CD4-positive, alpha-beta T cell treated with Interferon alpha-2 for 1 hour (primary cell): ENCODE measurements at regions not wholly inside any gene's neighbourhood (a gene's known extent, or its start where the extent isn't known, plus 50 kb on each side); places are given as distances from the start of the nearest gene placed in this dataset.

ENCODE experiments used
- DNase-seq, 2 donors: peaks; one replicate each; pipeline ENCODE4 v3.0.0-alpha.2; 2020 to 2022

DNA sequence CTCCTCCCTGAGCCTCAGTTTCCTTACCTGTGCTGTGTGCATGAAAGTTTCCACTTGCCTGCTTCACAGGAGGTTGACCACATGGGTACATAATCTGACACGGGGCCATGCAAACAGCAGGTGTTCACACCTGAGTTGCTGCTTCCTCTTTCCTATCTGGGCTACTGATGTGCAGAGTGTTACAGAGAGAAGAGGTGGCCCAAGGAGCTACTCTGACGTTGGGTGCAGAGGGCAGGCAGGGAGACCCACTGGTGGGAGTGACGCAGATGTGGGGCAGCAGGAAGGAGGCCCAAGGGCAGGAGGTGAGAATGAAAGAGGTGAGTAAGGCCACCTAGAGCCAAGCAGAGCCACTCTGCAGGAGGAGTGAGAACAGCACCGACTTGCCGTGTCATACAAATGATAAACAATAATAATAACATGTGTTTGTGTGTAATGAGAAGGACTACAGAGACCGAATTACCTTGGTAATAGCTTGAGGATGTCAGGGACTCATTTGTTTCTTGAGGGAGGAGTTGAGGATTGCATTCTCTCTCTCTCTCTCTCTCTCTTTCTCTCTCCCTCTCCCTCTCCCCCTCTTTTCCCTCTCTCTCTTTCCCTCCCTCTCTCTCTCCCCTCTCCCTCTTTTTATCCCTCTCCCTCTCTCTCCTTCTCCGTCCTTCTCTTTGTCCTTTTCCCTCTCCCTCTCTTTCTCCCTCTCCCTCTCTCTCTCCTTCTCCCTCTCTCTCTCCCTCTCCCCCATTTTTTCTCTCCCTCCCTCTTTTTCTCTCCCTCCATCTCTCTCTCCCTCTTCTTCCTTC is 87.4 kb upstream of the IGSF21 start:
- no peak for DNase-seq

DNA sequence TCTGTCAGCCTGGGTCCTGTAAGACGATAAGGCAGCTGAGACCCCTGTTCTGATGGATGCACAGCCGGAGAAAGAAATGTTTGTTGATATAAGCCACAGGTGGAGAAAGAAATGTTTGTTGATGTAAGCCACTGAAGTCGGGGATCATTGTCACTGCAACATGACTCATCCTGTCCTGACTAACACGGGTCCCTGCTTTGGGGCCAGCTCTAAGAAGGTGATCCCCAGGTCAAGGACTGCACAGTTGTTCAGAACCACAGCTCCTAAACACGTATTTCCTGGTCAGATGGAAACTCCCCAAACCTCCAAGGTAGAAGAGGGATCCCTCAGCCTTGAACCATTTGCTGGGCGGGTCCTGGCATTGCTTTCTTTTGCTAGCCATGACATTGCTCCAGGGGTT is 86.4 kb upstream of the IGSF21 start:
- no peak for DNase-seq

GRCh38 chr1:18032172-18032859 is 75.3 kb upstream of the IGSF21 start:
- DNase-seq = no peak

DNA sequence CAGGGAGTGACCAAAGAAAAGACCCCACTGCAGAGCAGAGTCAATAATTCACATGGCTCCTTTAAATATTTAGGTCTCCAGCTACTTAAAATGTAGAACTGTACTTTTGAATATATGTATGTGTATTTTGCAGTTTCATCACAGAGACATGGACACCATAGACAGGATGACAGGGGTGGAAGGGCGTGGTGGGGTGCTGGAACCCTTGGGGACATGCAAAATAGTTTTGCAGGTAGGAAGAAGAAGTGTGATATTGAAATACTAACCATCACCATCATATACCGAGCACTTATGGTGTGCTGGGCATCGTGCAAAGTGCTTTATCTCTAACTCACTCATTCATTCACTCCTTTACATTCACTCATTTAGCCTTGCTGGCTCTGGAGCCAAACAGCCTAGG is 72.5 kb upstream of the IGSF21 start:
- DNase-seq = no peak

DNA sequence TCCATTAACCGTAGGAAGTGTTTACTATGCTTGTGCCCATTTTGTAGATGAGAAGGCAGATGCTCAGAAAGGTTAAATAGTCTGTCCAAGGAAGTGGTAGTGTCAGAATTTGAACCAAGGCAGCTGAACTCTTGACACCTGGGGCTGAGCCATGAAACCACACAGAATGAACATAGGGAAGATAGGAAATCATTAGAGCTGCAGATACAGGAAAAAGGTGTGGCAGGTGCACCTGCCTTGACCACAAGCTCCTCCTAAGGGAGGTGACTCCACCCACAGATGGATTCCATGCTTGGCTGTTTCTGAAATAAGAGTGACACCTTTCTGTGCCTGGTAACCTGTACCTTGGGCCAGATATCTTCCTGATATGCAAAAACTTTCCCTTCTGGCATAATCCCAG is 69.9 kb upstream of the IGSF21 start:
- DNase-seq = no peak

- DNase-seq = no peak
Observed at GRCh38 chr1:18038051-18038450, 69.5 kb upstream of the IGSF21 start.

- no peak for DNase-seq
Observed at GRCh38 chr1:18039102-18039501, 68.5 kb upstream of the IGSF21 start.

DNA sequence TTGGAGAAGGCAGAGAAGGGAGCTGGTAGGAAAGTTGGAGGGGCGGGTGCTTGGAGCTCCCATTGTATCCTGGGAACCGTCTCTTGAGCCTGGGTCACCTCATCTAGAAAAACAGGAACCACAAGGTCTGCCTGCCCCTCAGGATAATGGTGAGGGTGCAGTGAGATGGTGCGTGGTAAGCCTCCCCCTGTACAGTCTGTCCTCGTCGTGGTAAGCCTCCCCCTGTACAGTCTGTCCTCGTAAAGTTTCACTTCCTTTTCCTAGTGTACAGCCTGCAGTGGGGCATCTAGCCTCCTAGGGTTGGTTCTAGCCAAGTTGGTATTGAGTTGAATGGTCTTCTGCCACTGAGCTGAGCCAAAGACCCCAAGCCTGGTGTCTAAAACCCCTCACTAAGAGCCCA is 66.5 kb upstream of the IGSF21 start:
- peak in 1 of 2 donors; percentile 19 for DNase-seq

GRCh38 chr1:18041685-18042355 is 65.8 kb upstream of the IGSF21 start:
- no peak for DNase-seq

- no peak for DNase-seq
Observed at GRCh38 chr1:18043871-18044270, 63.7 kb upstream of the IGSF21 start.

DNA sequence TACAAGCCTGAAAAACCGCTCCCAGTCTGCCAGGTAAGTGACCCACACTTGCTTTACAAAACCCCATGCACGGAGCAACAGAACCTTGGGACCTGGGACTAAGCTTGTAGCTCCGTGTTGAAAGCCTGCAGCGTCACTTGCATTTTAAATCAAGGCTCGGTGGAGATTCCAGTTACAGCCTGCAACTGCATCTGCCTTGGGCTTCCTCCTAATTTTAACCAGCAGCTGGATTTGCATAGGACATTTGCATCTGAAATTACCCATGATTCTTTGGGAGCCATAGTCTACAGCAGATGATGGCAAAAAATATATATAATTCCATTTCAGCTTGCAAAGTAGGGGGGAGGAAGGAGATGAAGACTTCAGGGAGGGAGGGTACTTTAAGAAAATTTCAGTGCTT is 62.4 kb upstream of the IGSF21 start:
- DNase-seq = no peak

GRCh38 chr1:18045621-18046020 is 62.0 kb upstream of the IGSF21 start:
- DNase-seq = no peak

- DNase-seq = no peak
Observed at GRCh38 chr1:18047122-18047521, 60.5 kb upstream of the IGSF21 start.

DNA sequence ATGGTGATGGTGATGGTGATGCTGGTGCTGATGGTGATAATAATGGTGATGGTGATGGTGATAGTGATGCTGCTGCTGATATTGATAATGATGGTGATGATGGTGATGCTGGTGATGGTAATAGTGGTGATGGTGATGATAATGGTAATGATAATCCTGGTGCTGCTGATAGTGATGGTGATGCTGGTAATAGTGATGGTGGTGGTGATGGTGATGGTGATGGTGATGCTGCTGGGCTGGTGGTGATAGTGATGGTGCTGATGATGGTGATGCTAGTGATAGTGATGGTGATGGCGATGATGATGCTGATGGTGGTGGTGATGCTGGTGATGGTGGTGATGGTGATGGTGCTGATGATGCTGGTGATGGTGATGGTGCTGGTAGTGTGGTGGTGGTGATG is 58.4 kb upstream of the IGSF21 start:
- DNase-seq = no peak

DNA sequence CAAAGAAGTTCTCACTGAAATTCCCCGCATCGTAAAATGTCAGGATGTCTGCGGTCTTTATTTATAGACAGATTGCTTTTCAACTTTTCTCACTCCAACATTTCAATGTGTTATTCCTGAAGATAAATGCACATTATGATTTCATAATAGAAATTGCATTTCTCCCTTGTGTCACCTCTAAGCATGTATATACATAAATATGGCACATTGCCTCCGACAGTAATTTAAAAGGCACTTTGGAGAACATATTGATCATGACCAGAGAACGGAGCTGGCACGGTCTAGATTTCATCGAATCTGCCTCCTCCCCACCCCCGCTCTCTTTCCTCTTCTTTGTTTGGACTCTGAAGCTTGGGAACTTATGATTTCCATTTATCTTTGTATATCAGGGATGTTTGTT is 54.9 kb upstream of the IGSF21 start:
- no peak for DNase-seq

- DNase-seq = no peak
Observed at GRCh38 chr1:18055156-18055555, 52.4 kb upstream of the IGSF21 start.

DNA sequence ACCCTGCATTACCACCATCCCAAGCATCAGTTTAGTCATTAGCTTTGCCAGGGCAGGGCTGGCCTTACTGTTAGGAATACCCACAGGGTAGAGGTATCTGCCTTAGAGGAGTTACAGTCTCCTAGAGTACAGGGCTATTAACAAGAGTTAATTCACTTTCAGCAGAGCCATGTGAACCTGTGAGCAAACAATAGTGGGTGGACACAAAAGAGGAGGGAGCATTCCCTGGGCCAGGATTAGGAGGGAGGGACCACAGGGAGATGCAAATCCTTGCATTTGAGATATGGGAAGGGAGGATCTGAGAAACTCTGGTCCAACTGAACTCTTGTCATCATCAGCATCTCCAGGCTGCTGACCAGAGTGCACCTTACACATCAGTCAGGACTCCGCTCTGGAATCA is 51.1 kb upstream of the IGSF21 start:
- DNase-seq = no peak

- DNase-seq = no peak
Observed at GRCh38 chr1:18057623-18058022, 50.0 kb upstream of the IGSF21 start.
